Cardiac muscle cell (in vitro differentiated cells and primary cell): ENCODE measurements at regions not wholly inside any gene's neighbourhood (a gene's known extent, or its start where the extent isn't known, plus 50 kb on each side); places are given as distances from the start of the nearest gene placed in this dataset.
"Not testable (repeated sequence)": the region's sequence is repeated elsewhere in the genome, so short reads cannot be mapped to it uniquely, and the experiment has no call there.

Source experiments
- DNase-seq, 2 donors: peaks; one replicate each; pipeline versions ENCODE4 v3.0.0 to v3.0.0-alpha.2; 2010 to 2017; ENCODE audit warnings: low read depth in 1 of 2, low spot score in 1 of 2
- H3K27ac ChIP-seq: fragments of 200-600 bp; sonication (generic); 2 replicates; pipeline ENCODE4 v1.5.1; 2016
- H3K27me3 ChIP-seq: fragments of 200-600 bp; sonication (generic); 2 replicates; pipeline ENCODE4 v1.6.0; 2016; ENCODE audit warnings: control low read depth
- H3K36me3 ChIP-seq: fragments of 200-600 bp; sonication (generic); 2 replicates; pipeline ENCODE4 v1.5.1; 2016; ENCODE audit warnings: control low read depth
- H3K4me1 ChIP-seq: fragments of 200-600 bp; sonication (generic); 2 replicates; pipeline ENCODE4 v1.8.1; 2017; ENCODE audit warnings: low read depth, mild to moderate bottlenecking, mixed run types
- H3K4me3 ChIP-seq: fragments of 200-600 bp; sonication (generic); 2 replicates; pipeline ENCODE4 v1.5.1; 2016; ENCODE audit warnings: mild to moderate bottlenecking
- H3K9me3 ChIP-seq: fragments of 200-600 bp; sonication (generic); 2 replicates; pipeline ENCODE4 v1.5.1; 2017; ENCODE audit warnings: low read depth, mild to moderate bottlenecking, control low read depth
- CTCF ChIP-seq: IDR thresholded peaks from 2 replicates; pipeline ENCODE4 v1.5.1; 2012; ENCODE audit warnings: low read depth, mild to moderate bottlenecking, low read length

GRCh38 chrX:63581906-63582305, 203.1 kb downstream of the ARHGEF9 start:
- no peak for TF ChIP-seq CTCF
- DNase-seq, result no peak
- Histone ChIP-seq H3K27ac (no peak overlapping the region), H3K27me3 (no peaks in the 10 kb centered on the region), H3K4me3 (no peak overlapping the region), H3K9me3 (no peaks in the 10 kb centered on the region), H3K36me3 (no peaks in the 10 kb centered on the region), H3K4me1 (no peaks in the 10 kb centered on the region)

GRCh38 chrX:63581398-63581797, 203.6 kb downstream of the ARHGEF9 start:
- no peaks in the 10 kb centered on the region for H3K27me3 ChIP-seq
- H3K36me3 ChIP-seq, result no peaks in the 10 kb centered on the region
- no peak overlapping the region for H3K27ac ChIP-seq
- no peak for TF ChIP-seq CTCF
- no peaks in the 10 kb centered on the region for H3K9me3 ChIP-seq
- H3K4me1 ChIP-seq, result no peaks in the 10 kb centered on the region
- no peak overlapping the region for H3K4me3 ChIP-seq
- DNase-seq, result no peak

- no peaks in the 10 kb centered on the region for H3K27me3 ChIP-seq
- H3K36me3 ChIP-seq, result no peaks in the 10 kb centered on the region
- no peak overlapping the region for H3K27ac ChIP-seq
- no peak overlapping the region for H3K4me3 ChIP-seq
- no peak for DNase-seq
- H3K4me1 ChIP-seq, result no peaks in the 10 kb centered on the region
- no peak for TF ChIP-seq CTCF
- no peaks in the 10 kb centered on the region for H3K9me3 ChIP-seq
Observed at GRCh38 chrX:63576533-63576932, 208.5 kb downstream of the ARHGEF9 start.

GRCh38 chrX:63575700-63576099, 209.3 kb downstream of the ARHGEF9 start:
- DNase-seq, H3K27me3 ChIP-seq, H3K4me1 ChIP-seq, H3K36me3 ChIP-seq, H3K27ac ChIP-seq, H3K9me3 ChIP-seq, H3K4me3 ChIP-seq: not testable (repeated sequence)

- no peaks in the 10 kb centered on the region for H3K9me3 ChIP-seq
- no peaks in the 10 kb centered on the region for H3K27me3 ChIP-seq
- H3K36me3 ChIP-seq, result no peaks in the 10 kb centered on the region
- no peak for DNase-seq
- TF ChIP-seq CTCF, result no peak
- no peak overlapping the region for H3K27ac ChIP-seq
- no peak overlapping the region for H3K4me3 ChIP-seq
- H3K4me1 ChIP-seq, result no peaks in the 10 kb centered on the region
Observed at GRCh38 chrX:63566856-63567255, 215.7 kb upstream of the SPIN4 start.

GRCh38 chrX:63561425-63561824, 210.3 kb upstream of the SPIN4 start:
- H3K36me3 ChIP-seq, result no peaks in the 10 kb centered on the region
- H3K4me1 ChIP-seq, result no peaks in the 10 kb centered on the region
- DNase-seq, result peak; percentile 2 to 7
- H3K27me3 ChIP-seq, result no peaks in the 10 kb centered on the region
- H3K9me3 ChIP-seq, result no peaks in the 10 kb centered on the region
- H3K4me3 ChIP-seq, result peak overlapping the region; percentile 44
- no peak for TF ChIP-seq CTCF
- H3K27ac ChIP-seq, result peak overlapping the region; percentile 99
